ENCODE measurements at regions not wholly inside any gene's neighbourhood (a gene's known extent, or its start where the extent isn't known, plus 50 kb on each side); places are given as distances from the start of the nearest gene placed in this dataset.

DNA sequence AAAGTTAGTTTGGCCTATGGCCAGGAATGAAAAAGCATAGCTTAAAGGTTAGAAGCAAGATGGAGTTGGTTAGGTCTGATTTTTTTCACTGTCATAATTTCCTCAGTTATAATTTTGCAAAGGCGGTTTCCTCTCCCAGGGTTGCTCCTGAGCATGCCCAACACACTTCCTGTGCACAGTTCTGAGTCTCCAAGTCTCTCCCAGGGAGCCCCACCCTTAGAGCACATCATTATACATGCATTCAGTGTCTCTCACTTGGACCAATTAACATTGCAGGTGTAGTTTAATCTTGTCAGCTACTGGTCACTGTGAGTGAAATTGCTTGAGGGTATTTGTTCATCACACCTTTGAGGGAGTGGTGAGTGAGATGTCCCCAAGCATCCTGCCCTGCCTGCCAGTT, 96.0 kb upstream of the ATP10A start:
- Mint-ChIP-seq H3K27ac (ENCODE audit: unreplicated experiment) (no peak overlapping the region), H3K36me3 (ENCODE audit: low read depth, unreplicated experiment) (no peaks in the 10 kb centered on the region), H3K4me1 (ENCODE audit: low read depth, unreplicated experiment) (no peaks in the 10 kb centered on the region), H3K9me3 (ENCODE audit: unreplicated experiment) (peaks cover 1% of the 10 kb centered on the region), H3K4me3 (ENCODE audit: unreplicated experiment) (no peak overlapping the region), H3K27me3 (ENCODE audit: low read depth, unreplicated experiment) (peaks cover 3% of the 10 kb centered on the region)
- H3K4me3 ChIP-seq (ENCODE audit: insufficient read depth, low read depth, low read length) = no peak overlapping the region
- H3K79me2 ChIP-seq (ENCODE audit: insufficient read depth, low read length) = no peaks in the 10 kb centered on the region
- no peak overlapping the region for H3K4me2 ChIP-seq (ENCODE audit: low read length)
- no peaks in the 10 kb centered on the region for H3K27me3 ChIP-seq (ENCODE audit: insufficient read depth, low read length)
- FAIRE-seq (no peak), DNase-seq (ENCODE audit: low read depth) (no peak)
- H3K9ac ChIP-seq (ENCODE audit: low read length) = no peak overlapping the region
- H3K4me1 ChIP-seq (ENCODE audit: insufficient read depth, low read length) = no peaks in the 10 kb centered on the region
- no peak for TF ChIP-seq EZH2 (IDR thresholded peaks at IDR 0.05; ENCODE audit: insufficient read depth, low read length)
- TF ChIP-seq, protein P1, sequence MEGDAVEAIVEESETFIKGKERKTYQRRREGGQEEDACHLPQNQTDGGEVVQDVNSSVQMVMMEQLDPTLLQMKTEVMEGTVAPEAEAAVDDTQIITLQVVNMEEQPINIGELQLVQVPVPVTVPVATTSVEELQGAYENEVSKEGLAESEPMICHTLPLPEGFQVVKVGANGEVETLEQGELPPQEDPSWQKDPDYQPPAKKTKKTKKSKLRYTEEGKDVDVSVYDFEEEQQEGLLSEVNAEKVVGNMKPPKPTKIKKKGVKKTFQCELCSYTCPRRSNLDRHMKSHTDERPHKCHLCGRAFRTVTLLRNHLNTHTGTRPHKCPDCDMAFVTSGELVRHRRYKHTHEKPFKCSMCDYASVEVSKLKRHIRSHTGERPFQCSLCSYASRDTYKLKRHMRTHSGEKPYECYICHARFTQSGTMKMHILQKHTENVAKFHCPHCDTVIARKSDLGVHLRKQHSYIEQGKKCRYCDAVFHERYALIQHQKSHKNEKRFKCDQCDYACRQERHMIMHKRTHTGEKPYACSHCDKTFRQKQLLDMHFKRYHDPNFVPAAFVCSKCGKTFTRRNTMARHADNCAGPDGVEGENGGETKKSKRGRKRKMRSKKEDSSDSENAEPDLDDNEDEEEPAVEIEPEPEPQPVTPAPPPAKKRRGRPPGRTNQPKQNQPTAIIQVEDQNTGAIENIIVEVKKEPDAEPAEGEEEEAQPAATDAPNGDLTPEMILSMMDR (IDR thresholded peaks at IDR 0.05; ENCODE audit: insufficient read depth, low read depth, low read length) = no peak
- H2AFZ ChIP-seq (ENCODE audit: low read depth, low read length) = no peak overlapping the region
- no peak overlapping the region for H3K27ac ChIP-seq (ENCODE audit: low read depth, low read length)
- H3K9me3 ChIP-seq (ENCODE audit: insufficient read depth, low read depth, low read length) = no peaks in the 10 kb centered on the region
- no peaks in the 10 kb centered on the region for H3K36me3 ChIP-seq (ENCODE audit: insufficient read depth, low read length)
- H4K20me1 ChIP-seq (ENCODE audit: insufficient read depth, low read length) = no peaks in the 10 kb centered on the region

DNA sequence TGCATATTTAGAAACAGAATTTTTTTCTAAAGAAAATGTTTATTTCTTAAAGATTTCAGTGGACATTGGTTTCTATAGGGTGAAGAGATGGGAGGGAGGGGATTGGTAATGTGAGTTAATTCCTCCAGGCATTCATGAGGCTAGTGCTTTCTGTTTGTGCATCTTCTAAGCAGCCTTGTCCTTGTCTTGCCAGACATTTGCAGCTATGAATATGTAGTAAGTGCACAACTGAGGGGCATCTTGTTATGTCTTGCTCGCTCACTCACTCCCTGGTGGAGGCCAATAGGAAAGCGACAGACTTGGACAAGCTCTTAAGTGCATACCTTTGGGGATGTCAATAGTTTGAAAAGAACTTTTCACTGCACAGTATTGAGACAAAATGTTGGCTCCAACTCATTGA, 92.5 kb upstream of the ATP10A start:
- Mint-ChIP-seq H3K27me3 (ENCODE audit: low read depth, unreplicated experiment) (peaks cover 3% of the 10 kb centered on the region), H3K4me1 (ENCODE audit: low read depth, unreplicated experiment) (no peaks in the 10 kb centered on the region)
- no peak for TF ChIP-seq EZH2 (IDR thresholded peaks at IDR 0.05; ENCODE audit: insufficient read depth, low read length)
- TF ChIP-seq, protein P1 (IDR thresholded peaks at IDR 0.05; ENCODE audit: insufficient read depth, low read depth, low read length) = no peak

DNA sequence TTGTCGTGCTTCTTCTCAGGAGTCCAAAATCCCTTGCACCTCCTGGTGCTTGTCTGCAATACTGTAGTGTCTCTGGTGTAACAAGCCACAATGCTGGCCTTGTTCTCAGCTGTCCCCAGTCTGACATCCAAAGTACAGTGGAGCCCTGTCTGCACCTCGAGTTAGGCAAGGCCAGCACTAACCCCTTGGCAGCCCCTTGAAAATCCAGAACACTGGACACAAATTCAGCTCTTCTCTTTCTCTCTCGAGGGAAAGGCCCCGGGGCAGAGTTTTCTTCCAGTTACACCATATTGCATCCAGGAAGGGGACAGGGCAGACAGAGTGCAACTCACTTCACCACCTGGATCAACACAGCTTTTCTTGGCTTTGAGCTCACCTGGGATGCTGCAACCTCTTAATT, 91.3 kb upstream of the ATP10A start:
- no peaks in the 10 kb centered on the region for H3K79me2 ChIP-seq (ENCODE audit: insufficient read depth, low read length)
- H3K9me3 ChIP-seq (ENCODE audit: insufficient read depth, low read depth, low read length) = no peaks in the 10 kb centered on the region
- DNase-seq (ENCODE audit: low read depth) = no peak
- Mint-ChIP-seq H3K4me1 (ENCODE audit: low read depth, unreplicated experiment) (no peaks in the 10 kb centered on the region), H3K4me3 (ENCODE audit: unreplicated experiment) (no peak overlapping the region), H3K27me3 (ENCODE audit: low read depth, unreplicated experiment) (peaks cover 3% of the 10 kb centered on the region), H3K36me3 (ENCODE audit: low read depth, unreplicated experiment) (no peaks in the 10 kb centered on the region), H3K27ac (ENCODE audit: unreplicated experiment) (no peak overlapping the region), H3K9me3 (ENCODE audit: unreplicated experiment) (peaks cover 9% of the 10 kb centered on the region)
- no peaks in the 10 kb centered on the region for H3K27me3 ChIP-seq (ENCODE audit: insufficient read depth, low read length)
- H4K20me1 ChIP-seq (ENCODE audit: insufficient read depth, low read length) = no peaks in the 10 kb centered on the region
- H3K4me3 ChIP-seq (ENCODE audit: insufficient read depth, low read depth, low read length) = no peak overlapping the region
- no peak for FAIRE-seq
- H3K27ac ChIP-seq (ENCODE audit: low read depth, low read length) = no peak overlapping the region
- no peak overlapping the region for H3K9ac ChIP-seq (ENCODE audit: low read length)
- H2AFZ ChIP-seq (ENCODE audit: low read depth, low read length) = peak overlapping the region; percentile 34
- TF ChIP-seq, protein P1 (IDR thresholded peaks at IDR 0.05; ENCODE audit: insufficient read depth, low read depth, low read length) = no peak
- no peak for TF ChIP-seq EZH2 (IDR thresholded peaks at IDR 0.05; ENCODE audit: insufficient read depth, low read length)
- no peaks in the 10 kb centered on the region for H3K36me3 ChIP-seq (ENCODE audit: insufficient read depth, low read length)
- H3K4me2 ChIP-seq (ENCODE audit: low read length) = no peak overlapping the region
- no peaks in the 10 kb centered on the region for H3K4me1 ChIP-seq (ENCODE audit: insufficient read depth, low read length)

More for the DNA sequence above, 92.5 kb upstream of the ATP10A start:
- H3K36me3 ChIP-seq (ENCODE audit: insufficient read depth, low read length) = no peaks in the 10 kb centered on the region
- no peak for DNase-seq (ENCODE audit: low read depth)
- H4K20me1 ChIP-seq (ENCODE audit: insufficient read depth, low read length) = no peaks in the 10 kb centered on the region
- H3K9ac ChIP-seq (ENCODE audit: low read length) = no peak overlapping the region
- Mint-ChIP-seq H3K36me3 (ENCODE audit: low read depth, unreplicated experiment) (no peaks in the 10 kb centered on the region), H3K9me3 (ENCODE audit: unreplicated experiment) (peaks cover 9% of the 10 kb centered on the region), H3K4me3 (ENCODE audit: unreplicated experiment) (no peak overlapping the region), H3K27ac (ENCODE audit: unreplicated experiment) (no peak overlapping the region)
- H3K27me3 ChIP-seq (ENCODE audit: insufficient read depth, low read length) = no peaks in the 10 kb centered on the region
- H3K27ac ChIP-seq (ENCODE audit: low read depth, low read length) = no peak overlapping the region
- H3K4me3 ChIP-seq (ENCODE audit: insufficient read depth, low read depth, low read length) = no peak overlapping the region
- no peak overlapping the region for H3K4me2 ChIP-seq (ENCODE audit: low read length)
- H3K4me1 ChIP-seq (ENCODE audit: insufficient read depth, low read length) = no peaks in the 10 kb centered on the region
- no peak overlapping the region for H2AFZ ChIP-seq (ENCODE audit: low read depth, low read length)
- no peaks in the 10 kb centered on the region for H3K79me2 ChIP-seq (ENCODE audit: insufficient read depth, low read length)
- H3K9me3 ChIP-seq (ENCODE audit: insufficient read depth, low read depth, low read length) = no peaks in the 10 kb centered on the region
- no peak for FAIRE-seq

All from astrocyte (in vitro differentiated cells and primary cell).